Stimulated activated CD4-positive, alpha-beta T cell treated with anti-CD3 and anti-CD28 coated beads, Interleukin-1b, Interleukin-23, amount 100 ng/mL, for 48 hours (primary cell): ENCODE measurements at regions not wholly inside any gene's neighbourhood (a gene's known extent, or its start where the extent isn't known, plus 50 kb on each side); places are given as distances from the start of the nearest gene placed in this dataset.

ENCODE experiments used
- DNase-seq: peaks from one replicate; pipeline ENCODE4 v3.0.0-alpha.2; 2020

- DNase-seq: peak; percentile 1
Measured at GRCh38 chrX:20418379-20419150, 151.9 kb upstream of the RPS6KA3 start.

DNA sequence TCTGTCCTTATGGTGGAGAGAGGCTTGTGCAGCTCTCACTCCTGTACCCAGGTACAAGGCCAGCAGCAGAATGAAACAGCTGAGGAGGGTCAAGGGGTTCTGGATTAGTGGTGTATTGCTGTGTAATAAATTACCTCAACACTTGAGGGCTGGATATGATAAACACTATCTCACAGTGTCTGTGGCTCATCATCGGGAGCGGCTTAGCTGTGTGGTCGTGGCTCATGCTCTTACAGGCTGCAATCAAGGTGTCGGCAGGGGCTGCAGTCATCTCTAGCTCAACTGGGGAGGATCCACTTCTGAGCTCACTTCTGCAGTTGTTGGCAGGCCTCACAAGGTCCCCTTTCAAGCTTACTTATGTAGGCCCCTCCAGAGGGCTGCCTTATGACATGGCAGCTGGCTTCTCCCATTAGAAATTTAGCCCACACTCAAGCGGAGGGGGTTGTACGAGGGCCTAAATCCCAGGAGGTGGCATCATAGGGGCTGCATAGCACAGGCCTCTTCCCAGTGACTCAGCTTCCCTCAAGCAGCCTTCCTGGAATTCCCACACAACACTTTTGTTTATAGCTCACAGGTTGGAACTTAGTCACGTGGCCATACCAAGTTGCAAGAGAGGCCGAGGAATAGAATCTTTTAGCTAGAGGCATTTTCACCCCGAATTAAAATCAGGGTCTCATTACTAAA lies 148.2 kb upstream of the RPS6KA3 start:
- DNase-seq: peak; percentile 30

DNA sequence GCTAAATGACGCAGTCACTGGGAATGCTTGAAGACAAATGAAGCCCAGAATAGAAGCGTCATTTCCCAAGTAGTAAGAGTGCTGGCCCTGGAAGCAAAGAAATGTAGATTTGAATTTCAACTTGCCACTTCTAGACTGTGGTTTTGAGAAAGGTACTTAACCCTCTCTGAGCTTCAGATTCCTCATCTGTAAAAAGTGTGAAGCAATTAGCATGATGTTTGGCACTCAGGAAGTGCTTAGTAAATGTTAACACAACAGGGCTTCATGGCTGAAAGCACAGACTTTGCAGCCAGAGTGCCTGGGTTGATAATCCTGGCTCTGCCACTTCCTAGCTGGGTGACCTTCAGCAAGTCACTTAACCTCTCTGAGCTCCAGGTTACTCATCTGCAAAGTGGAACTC lies 147.4 kb upstream of the RPS6KA3 start:
- DNase-seq: no peak

DNA sequence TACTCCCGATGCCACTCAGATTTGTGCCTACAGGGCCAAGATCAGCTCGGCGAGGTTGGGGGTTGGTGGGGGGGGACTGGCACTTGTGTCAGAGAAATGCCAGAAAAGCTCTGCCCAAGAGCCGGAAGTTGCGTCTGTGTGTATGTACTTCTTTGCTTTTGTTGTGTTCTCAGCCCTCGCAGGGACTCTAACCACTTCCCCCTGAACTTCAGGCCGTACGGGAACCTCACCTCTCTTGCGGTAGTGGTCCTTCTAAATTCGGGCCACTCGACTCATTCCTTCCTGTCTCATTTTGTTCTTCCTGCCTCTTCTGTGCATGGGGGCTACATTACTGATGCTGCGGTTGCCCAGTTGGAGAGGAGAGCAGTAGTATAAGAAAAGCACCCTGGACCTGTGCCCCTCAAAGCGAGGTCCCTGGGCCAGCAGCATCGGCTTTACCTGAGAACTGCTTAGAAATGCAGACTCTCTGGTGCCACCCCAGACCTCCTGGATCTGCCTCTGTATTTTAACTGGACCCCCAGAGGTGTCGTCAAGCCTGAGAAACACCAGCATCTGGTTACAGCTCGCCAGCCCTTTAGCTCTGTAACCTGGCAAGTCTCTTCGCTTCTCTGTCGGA lies 146.3 kb upstream of the RPS6KA3 start:
- DNase-seq: peak; percentile 25

- no peak for DNase-seq
Measured at GRCh38 chrX:20410540-20410939, 143.8 kb upstream of the RPS6KA3 start.

DNA sequence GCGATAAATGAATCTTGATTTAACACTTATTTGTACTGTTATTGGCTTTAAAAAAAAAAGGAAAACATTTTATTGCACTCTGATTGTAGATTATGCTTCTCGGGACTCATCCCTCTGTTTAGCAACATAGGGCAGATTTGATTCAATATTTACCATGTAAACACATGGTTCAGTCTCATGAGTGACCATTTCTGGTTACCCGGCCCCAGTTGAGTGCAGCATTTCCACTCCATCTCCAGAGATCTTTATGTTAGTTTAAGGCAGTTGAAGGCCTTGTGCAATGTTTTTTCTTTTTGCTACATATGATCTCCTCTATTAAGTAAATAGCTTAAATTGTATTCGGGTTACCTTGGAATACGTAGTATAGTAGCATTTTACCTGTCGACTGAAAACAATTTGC lies 143.3 kb upstream of the RPS6KA3 start:
- DNase-seq: no peak

- no peak for DNase-seq
Measured at GRCh38 chrX:20402956-20403355, 136.2 kb upstream of the RPS6KA3 start.

DNA sequence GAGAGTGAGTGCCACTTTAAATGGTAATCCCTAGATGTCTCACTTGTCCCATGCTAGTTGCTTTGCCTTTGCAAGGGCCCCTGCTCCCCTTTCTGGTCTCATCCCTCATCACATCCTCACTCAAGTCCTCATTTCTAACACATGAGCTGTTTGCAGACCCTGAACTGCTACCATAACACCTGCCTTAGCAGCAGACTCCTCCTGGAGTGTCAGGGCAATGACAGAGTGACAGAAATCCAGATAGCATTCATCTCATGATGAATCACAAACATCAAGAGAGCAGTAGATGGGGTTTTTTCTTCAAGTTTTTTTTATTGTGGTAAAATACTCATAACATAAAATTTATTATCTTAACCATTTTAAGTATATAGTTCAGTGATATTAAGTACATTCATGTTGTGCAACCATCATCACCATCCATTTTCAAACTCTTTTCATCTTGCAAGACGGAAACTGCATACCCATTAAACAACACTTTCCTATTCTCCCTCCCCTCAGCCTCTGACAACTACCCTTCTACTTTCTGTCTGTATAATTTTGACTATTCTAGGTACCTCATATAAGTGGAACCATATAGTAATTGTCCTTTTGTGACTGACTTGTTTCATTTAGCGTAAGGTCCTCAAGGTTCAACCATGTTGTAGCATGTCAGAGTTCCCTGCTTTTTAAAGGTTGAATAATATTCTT lies 133.2 kb upstream of the RPS6KA3 start:
- DNase-seq: peak; percentile 5

GRCh38 chrX:20397587-20397986 lies 130.9 kb upstream of the RPS6KA3 start:
- no peak for DNase-seq

GRCh38 chrX:20394451-20394850 lies 127.7 kb upstream of the RPS6KA3 start:
- no peak for DNase-seq

DNA sequence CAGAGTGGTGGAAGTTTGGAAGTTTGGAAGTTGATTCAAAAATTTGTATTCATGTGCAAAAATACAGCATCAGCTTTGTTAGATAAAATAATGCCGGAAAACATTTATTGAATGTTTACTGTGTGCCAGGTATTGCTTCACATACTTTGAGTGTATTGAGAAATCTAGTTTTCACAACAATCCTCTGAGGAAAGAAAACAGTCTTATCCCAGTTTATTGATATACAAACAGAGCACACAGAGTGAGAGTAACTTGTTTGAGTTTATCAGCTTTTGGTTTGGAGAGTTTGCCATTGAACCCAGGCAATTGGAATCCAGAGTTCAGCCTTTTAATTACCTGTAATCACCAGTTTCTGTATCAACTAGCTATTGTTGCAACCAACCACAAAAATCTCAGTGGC lies 127.2 kb upstream of the RPS6KA3 start:
- no peak for DNase-seq

- DNase-seq: no peak
Measured at GRCh38 chrX:20388594-20388993, 121.9 kb upstream of the RPS6KA3 start.

DNA sequence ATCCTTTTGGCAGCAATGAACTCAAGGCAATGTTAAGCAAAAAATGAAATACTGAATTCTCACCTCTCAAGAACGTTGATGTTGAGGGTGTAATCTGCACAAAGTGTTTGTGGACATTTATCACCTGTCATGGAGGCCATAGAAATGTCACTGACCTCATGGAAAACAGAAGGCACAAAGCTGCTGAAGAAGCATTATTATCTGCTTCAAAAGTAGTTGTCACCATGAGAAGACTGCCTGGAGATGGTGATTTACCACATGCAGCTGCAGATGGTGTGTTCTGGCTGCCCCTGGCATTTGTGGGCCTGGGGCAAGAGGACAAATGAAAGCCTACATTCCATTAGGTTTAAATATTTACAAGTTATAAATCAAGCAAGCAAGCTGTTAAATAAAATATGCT lies 116.8 kb upstream of the RPS6KA3 start:
- DNase-seq: no peak

DNA sequence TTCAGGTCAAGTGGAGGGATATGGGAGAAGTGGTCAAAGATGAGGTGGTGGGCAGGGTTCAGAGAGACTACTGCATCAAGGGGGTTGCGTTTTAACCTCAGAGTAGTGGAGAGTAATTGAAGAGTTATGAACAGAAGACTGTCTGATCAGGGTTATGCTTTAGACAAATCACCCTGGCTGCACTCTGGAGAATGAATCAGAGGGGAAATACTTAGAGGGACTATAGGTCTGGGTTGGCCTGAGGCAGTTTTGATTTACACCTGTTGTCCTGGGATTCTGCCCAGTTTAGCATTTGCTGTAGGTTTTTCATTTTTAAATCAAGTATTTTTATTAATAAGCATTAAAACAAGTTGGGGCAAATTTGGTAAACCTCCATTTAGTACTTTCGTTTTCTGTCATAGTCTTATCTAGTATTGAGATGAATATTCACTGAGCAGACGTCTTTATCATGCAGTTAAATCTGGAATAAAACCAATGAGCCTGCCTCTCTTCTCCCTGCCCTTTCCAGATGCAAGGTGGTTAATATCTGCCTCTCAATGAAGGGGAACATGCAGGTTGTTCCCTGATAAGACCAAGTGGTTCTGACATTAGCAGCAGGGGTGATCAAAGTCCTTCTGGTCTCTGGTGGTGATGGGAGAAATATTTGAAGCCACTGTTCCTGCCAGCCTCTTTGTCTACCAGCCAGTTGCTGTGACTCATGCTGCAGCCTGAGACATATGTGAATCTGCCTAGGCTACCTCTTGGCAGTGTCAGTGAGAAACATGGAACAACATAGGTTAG lies 116.0 kb upstream of the RPS6KA3 start:
- DNase-seq: peak; percentile 43

DNA sequence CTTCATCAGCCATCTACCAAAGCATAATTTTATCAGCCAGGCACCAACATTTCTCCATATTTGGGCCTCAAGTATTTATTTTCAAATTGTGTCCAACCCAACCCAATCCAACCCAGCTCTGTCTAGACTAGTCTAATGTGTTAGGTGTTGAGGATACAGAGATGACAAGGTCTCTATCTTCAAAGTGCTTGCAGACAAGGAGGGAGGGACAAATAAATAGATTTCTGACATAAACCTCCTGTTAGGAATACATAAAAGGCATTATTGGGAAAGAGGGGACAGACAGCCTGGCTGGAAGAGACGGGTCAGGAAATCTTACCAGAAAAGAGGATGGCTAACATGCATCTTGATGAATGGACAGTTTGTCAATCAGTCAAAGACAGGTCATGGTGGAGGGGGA lies 115.4 kb upstream of the RPS6KA3 start:
- DNase-seq: no peak

DNA sequence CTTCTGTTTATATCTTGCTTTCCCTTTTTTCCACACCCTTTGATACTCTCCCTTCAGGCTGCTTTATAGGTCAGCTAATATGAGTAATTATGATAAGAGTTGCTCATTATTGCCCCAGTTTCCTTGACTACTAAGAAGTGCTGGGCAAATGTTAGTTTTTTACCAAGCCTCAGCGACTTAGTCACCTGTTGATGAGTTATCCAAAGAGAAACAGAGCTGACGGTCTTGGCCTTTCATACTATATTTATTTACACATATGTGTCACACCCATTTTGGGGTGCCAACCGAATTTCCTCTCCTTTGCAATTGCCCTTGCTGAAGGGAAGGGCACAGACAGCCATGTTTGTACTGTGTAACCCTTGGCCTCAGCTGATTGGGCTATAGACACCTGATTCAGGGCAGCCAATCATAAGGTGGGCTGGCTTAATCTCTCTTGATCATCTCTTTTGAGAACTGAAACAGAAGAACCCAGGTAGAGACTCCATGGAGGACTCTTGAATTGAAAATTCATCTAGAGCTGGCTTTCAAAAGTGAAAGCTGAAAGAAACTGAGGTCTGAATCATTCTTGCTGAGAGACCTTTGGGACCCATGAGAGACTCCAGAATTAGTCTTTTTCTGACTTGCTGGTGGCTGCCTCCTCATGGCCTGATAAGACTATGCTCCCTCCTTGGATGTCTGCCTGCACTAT lies 111.7 kb upstream of the RPS6KA3 start:
- DNase-seq: peak; percentile 68

DNA sequence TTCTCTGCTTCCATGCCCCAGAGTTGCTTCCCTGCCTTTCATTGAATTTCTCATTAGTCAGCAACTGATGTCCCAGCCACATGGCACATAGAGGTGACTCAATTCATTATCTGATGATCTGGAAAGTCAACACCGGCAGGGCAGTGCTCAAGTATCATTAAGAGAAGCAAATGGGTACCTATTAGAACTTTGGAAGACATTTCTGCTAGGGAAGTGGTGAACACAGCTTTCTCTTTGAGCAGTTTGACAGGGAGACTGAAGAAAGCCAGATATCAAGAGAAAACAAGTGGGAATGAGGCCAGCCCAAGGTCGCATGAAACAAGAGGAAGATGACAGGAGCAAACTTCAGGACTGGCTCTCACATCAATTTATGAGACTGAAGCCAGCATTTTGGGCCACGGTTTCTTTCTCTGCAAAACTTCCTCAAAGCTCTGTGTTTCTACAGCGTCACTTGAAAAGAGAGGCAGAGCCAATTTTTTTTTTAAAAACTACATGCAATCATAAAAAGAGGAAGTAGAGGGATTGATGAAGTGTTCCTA lies 108.3 kb upstream of the RPS6KA3 start:
- DNase-seq: no peak

DNA sequence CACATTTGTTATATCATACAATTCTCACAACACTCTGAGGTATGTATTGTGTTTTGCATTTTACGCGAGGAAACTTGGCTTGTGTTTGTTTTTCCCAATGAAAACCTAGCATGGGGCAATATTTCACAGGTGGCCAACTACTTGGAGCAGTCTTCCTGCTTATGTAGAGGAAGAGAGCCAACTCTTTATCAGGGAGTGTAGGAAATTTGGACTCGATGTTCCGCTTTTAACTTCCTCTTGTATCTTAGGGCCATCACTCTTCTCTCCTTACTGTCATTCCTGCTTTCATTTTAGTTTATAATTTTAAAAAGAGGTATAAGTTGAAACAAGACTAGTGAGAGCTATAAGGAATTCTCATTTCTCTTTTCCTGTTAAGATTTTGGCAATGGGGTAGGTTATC lies 107.7 kb upstream of the RPS6KA3 start:
- no peak for DNase-seq

- DNase-seq: no peak
Measured at GRCh38 chrX:20373063-20373462, 106.4 kb upstream of the RPS6KA3 start.

- DNase-seq: no peak
Measured at GRCh38 chrX:20372533-20372932, 105.8 kb upstream of the RPS6KA3 start.

DNA sequence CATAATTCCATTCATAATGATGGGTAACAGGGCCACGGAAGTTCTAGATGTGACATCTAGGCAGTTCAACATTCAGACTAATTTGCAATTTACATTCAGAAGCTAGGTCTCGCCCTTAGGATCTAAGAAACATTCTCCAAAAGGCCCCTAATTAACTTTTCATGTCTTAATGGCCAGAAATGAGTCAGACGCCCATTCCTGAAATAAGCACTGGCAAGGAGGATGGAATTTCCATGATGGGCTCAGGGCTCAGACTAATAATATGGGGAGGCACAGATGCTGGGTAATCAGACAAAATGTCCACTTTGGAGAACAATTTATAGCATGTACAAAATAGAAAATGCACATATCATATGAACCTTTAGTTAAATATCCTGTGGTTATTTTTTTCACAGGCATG lies 102.8 kb upstream of the RPS6KA3 start:
- DNase-seq: no peak

- no peak for DNase-seq
Measured at GRCh38 chrX:20364238-20364637, 97.5 kb upstream of the RPS6KA3 start.
